ENCODE measurements at regions not wholly inside any gene's neighbourhood (a gene's known extent, or its start where the extent isn't known, plus 50 kb on each side); places are given as distances from the start of the nearest gene placed in this dataset.

- no peaks in the 10 kb centered on the region for H3K27me3 ChIP-seq
- H3K9me3 ChIP-seq: no peaks in the 10 kb centered on the region
- DNase-seq: no peak
- no peak overlapping the region for H3K4me3 ChIP-seq
- no peak for TF ChIP-seq EP300 (IDR thresholded peaks at IDR 0.05)
- intact Hi-C loops (cut with DNase I): no loop called here
- 70 to 82% (median 74%) methylated on average over 2 of the region's 2 CpGs for WGBS, 3 donors
- H3K36me3 ChIP-seq: no peaks in the 10 kb centered on the region
- no peaks in the 10 kb centered on the region for H3K4me1 ChIP-seq (ENCODE audit: insufficient read depth)
- no peak overlapping the region for H3K27ac ChIP-seq
These were observed 645.4 kb upstream of the SORCS1 start for GRCh38 chr10:107809889-107810288.

GRCh38 chr10:107807836-107808235 is 643.3 kb upstream of the SORCS1 start:
- Histone ChIP-seq H3K9me3 (no peaks in the 10 kb centered on the region), H3K4me1 (ENCODE audit: insufficient read depth) (no peaks in the 10 kb centered on the region), H3K4me3 (no peak overlapping the region), H3K27me3 (no peaks in the 10 kb centered on the region), H3K36me3 (no peaks in the 10 kb centered on the region), H3K27ac (no peak overlapping the region)
- DNase-seq: no peak
- intact Hi-C loops (cut with DNase I): no loop called here
- no peak for TF ChIP-seq EP300 (IDR thresholded peaks at IDR 0.05)
- TF ChIP-seq CTCF (IDR thresholded peaks at IDR 0.05): no peak
- TF ChIP-seq POLR2A (IDR thresholded peaks at IDR 0.05): no peak
- 72 to 86% (median 86%) methylated on average over 5 of the region's 5 CpGs for WGBS, 3 donors

- no peak for DNase-seq
- no peaks in the 10 kb centered on the region for H3K36me3 ChIP-seq
- TF ChIP-seq POLR2A (IDR thresholded peaks at IDR 0.05) (no peak), EP300 (IDR thresholded peaks at IDR 0.05) (no peak), CTCF (IDR thresholded peaks at IDR 0.05) (no peak)
- 27 to 31% (median 30%) methylated on average over 1 of the region's 1 CpG for WGBS, 3 donors
- no peaks in the 10 kb centered on the region for H3K9me3 ChIP-seq
- no peaks in the 10 kb centered on the region for H3K4me1 ChIP-seq (ENCODE audit: insufficient read depth)
- no peak overlapping the region for H3K27ac ChIP-seq
- intact Hi-C loops (cut with DNase I): no loop called here
- no peak overlapping the region for H3K4me3 ChIP-seq
- H3K27me3 ChIP-seq: no peaks in the 10 kb centered on the region
These were observed 641.5 kb upstream of the SORCS1 start for GRCh38 chr10:107806026-107806425.

- Histone ChIP-seq H3K9me3 (no peaks in the 10 kb centered on the region), H3K36me3 (no peaks in the 10 kb centered on the region), H3K27me3 (no peaks in the 10 kb centered on the region), H3K4me3 (no peak overlapping the region), H3K4me1 (ENCODE audit: insufficient read depth) (no peaks in the 10 kb centered on the region), H3K27ac (no peak overlapping the region)
- no peak for DNase-seq
- intact Hi-C loops (cut with DNase I): no loop called here
- WGBS, 3 donors: 44 to 61% (median 47%) methylated on average over 4 of the region's 4 CpGs
- TF ChIP-seq POLR2A (IDR thresholded peaks at IDR 0.05) (no peak), EP300 (IDR thresholded peaks at IDR 0.05) (no peak), CTCF (IDR thresholded peaks at IDR 0.05) (no peak)
These were observed 639.0 kb upstream of the SORCS1 start for GRCh38 chr10:107803546-107803945.

GRCh38 chr10:107800061-107800460 is 635.6 kb upstream of the SORCS1 start:
- WGBS, 3 donors: 86 to 90% (median 87%) methylated on average over 1 of the region's 1 CpG

More at GRCh38 chr10:107800061-107800460, 635.6 kb upstream of the SORCS1 start:
- no peak for DNase-seq
- TF ChIP-seq EP300 (IDR thresholded peaks at IDR 0.05): no peak
- no peak for TF ChIP-seq CTCF (IDR thresholded peaks at IDR 0.05)
- no peak for TF ChIP-seq POLR2A (IDR thresholded peaks at IDR 0.05)
- H3K27me3 ChIP-seq: no peaks in the 10 kb centered on the region
- intact Hi-C loops (cut with DNase I): no loop called here
- H3K27ac ChIP-seq: no peak overlapping the region
- no peak overlapping the region for H3K4me3 ChIP-seq
- H3K9me3 ChIP-seq: no peaks in the 10 kb centered on the region
- no peaks in the 10 kb centered on the region for H3K36me3 ChIP-seq
- no peaks in the 10 kb centered on the region for H3K4me1 ChIP-seq (ENCODE audit: insufficient read depth)

All from ovary (tissue), 7 donors.